ENCODE measurements at regions not wholly inside any gene's neighbourhood (a gene's known extent, or its start where the extent isn't known, plus 50 kb on each side); places are given as distances from the start of the nearest gene placed in this dataset.

GRCh38 chr10:85148693-85149640 is 820.6 kb downstream of the CCSER2 start (continued):
- no peak for TF ChIP-seq NFE2L2 (IDR thresholded peaks at IDR 0.05; ENCODE audit: low read depth, low read length)

- Histone ChIP-seq H3K9ac (ENCODE audit: low read depth, low read length) (no peak overlapping the region), H3K27ac (ENCODE audit: insufficient read depth, low read length) (no peak overlapping the region), H3K36me3 (ENCODE audit: control insufficient read depth, insufficient read depth, low read length) (no peaks in the 10 kb centered on the region), H2AFZ (replicated peaks; ENCODE audit: low read length, poor library complexity) (no peak overlapping the region), H3K4ac (ENCODE audit: low read depth, low read length) (no peak overlapping the region), H3K79me1 (ENCODE audit: low read depth in 1 of 2, low read length in 2 of 2) (no peaks in the 10 kb centered on the region), H3K4me3 (ENCODE audit: insufficient read depth, low read depth, low read length) (no peak overlapping the region), H4K5ac (ENCODE audit: low read depth, low read length) (no peak overlapping the region), H3K56ac (ENCODE audit: extremely low read depth, insufficient read depth, low read length) (no peak overlapping the region), H2AK5ac (ENCODE audit: low read depth, low read length) (no peak overlapping the region), H2BK15ac (ENCODE audit: low read depth, low read length) (no peak overlapping the region), H2BK120ac (ENCODE audit: low read depth, low read length) (no peak overlapping the region), H2AK9ac (replicated peaks; ENCODE audit: low read depth, low read length, poor library complexity) (no peak overlapping the region), H3K14ac (replicated peaks; ENCODE audit: low read depth, low read length) (no peak overlapping the region), H3K27me3 (ENCODE audit: control insufficient read depth, insufficient read depth, low read length) (no peaks in the 10 kb centered on the region), H4K8ac (ENCODE audit: low read depth in 2 of 2, low read length in 2 of 2) (no peak overlapping the region), H2BK20ac (ENCODE audit: low read depth, low read length) (no peak overlapping the region), H3K9me1 (ENCODE audit: insufficient read depth, low read length) (no peaks in the 10 kb centered on the region), H3K9me3 (ENCODE audit: control insufficient read depth, insufficient read depth, low read length) (peaks cover 13% of the 10 kb centered on the region), H3K23ac (ENCODE audit: low read depth, low read length) (no peak overlapping the region), H2BK5ac (ENCODE audit: low read depth, low read length, poor library complexity, severe bottlenecking) (no peak overlapping the region), H3K18ac (ENCODE audit: low read depth, low read length) (no peak overlapping the region), H3K4me2 (ENCODE audit: low read depth, low read length) (no peak overlapping the region), H3K4me1 (ENCODE audit: control insufficient read depth, insufficient read depth, low read length) (no peaks in the 10 kb centered on the region), H4K91ac (ENCODE audit: insufficient read depth, low read depth, low read length) (no peak overlapping the region), H4K20me1 (ENCODE audit: insufficient read depth, low read length) (no peaks in the 10 kb centered on the region)
- TF ChIP-seq CEBPB (IDR thresholded peaks at IDR 0.05; ENCODE audit: low read depth, low read length): 0 out of 2 replicates have a peak, but pooled peaks have one; percentile 1
- TF ChIP-seq RCOR1 (IDR thresholded peaks at IDR 0.05; ENCODE audit: insufficient replicate concordance, low read length): no peak
- no TSS peak for BruUV-seq (replicated peaks)
- dilution Hi-C loops (cut with HindIII; ENCODE audit: low sequenced_read_pairs, unreplicated experiment) (no loop called here), in situ Hi-C loops (cut with MboI; ENCODE audit: low sequenced_read_pairs) (no loop called here), intact Hi-C loops (cut with micrococcal nuclease) (no loop called here)
- ChIA-PET CTCF (no interaction called here), POLR2A (ENCODE audit: unreplicated experiment) (no interaction called here)
- WGBS, 2 experiments (ENCODE audit: extremely low coverage in 2 of 2, insufficient read length in 1 of 2): no CpG with 5 or more reads among the region's 2 CpGs
- ATAC-seq (ENCODE audit: low read depth) (no peak), DNase-seq (no peak)
Measured at GRCh38 chr10:85149766-85150165, 821.4 kb downstream of the CCSER2 start.
